Common myeloid progenitor, CD34-positive (primary cell): ENCODE measurements at regions not wholly inside any gene's neighbourhood (a gene's known extent, or its start where the extent isn't known, plus 50 kb on each side); places are given as distances from the start of the nearest gene placed in this dataset.

Experiments used
- CTCF ChIA-PET: fragments of 350-600 bp; sonication (Branson Sonifier 250); formaldehyde crosslinking; loops from one replicate; lab custom pipeline; 2021; ENCODE audit warnings: antibody characterized with exemption; lab: Charles Lee
- POLR2A ChIA-PET: fragments of 350-600 bp; sonication (Branson Sonifier 250); formaldehyde crosslinking; loops from one replicate; lab custom pipeline; 2021; ENCODE audit warnings: antibody characterized with exemption; lab: Charles Lee
- DNase-seq, 3 donors: peaks; one replicate each; pipeline versions ENCODE4 v3.0.0 to v3.0.0-alpha.2; 2013
- H3K27ac ChIP-seq, 2 experiments: 1 replicate in 1 of 2; 2 replicates in 1 of 2; pipeline ENCODE4 v1.7.0; 2013; ENCODE audit warnings: inconsistent platforms in 2 of 2, low read length in 2 of 2, mild to moderate bottlenecking in 2 of 2, low read depth in 1 of 2, moderate library complexity in 1 of 2; ENCODE audit not compliant: severe bottlenecking in 2 of 2, insufficient read depth in 1 of 2, poor library complexity in 1 of 2
- H3K27me3 ChIP-seq, 5 experiments: replicated peaks in 2 of 5; 1 replicate in 3 of 5; 2 replicates in 2 of 5; pipeline versions ENCODE4 v1.6.1 to v1.7.0; 2013; ENCODE audit warnings: low read length in 4 of 5, mild to moderate bottlenecking in 2 of 5, moderate library complexity in 2 of 5, inconsistent platforms in 1 of 5; ENCODE audit not compliant: insufficient read depth in 5 of 5, control insufficient read depth in 4 of 5
- H3K36me3 ChIP-seq, 4 experiments: 1 replicate in 2 of 4; 2 replicates in 2 of 4; pipeline versions ENCODE4 v1.6.1 to v1.7.0; 2013; ENCODE audit warnings: low read length in 3 of 4, control low read depth in 1 of 4, mild to moderate bottlenecking in 1 of 4; ENCODE audit not compliant: control insufficient read depth in 4 of 4, insufficient read depth in 4 of 4
- H3K4me1 ChIP-seq, 4 experiments: 1 replicate in 3 of 4; 2 replicates in 1 of 4; pipeline versions ENCODE4 v1.6.1 to v1.7.1; 2013; ENCODE audit warnings: low read length in 3 of 4, mild to moderate bottlenecking in 3 of 4, control low read depth in 1 of 4, inconsistent platforms in 1 of 4, moderate library complexity in 1 of 4; ENCODE audit not compliant: control insufficient read depth in 4 of 4, insufficient read depth in 4 of 4; ENCODE audit errors: control extremely low read depth in 1 of 4
- H3K4me3 ChIP-seq, 7 experiments: 1 replicate in 4 of 7; 2 replicates in 3 of 7; pipeline versions ENCODE4 v1.5.1 to v1.7.0; 2013; ENCODE audit warnings: mild to moderate bottlenecking in 7 of 7, low read length in 6 of 7, moderate library complexity in 6 of 7, inconsistent platforms in 2 of 7, low read depth in 2 of 7, control low read depth in 1 of 7; ENCODE audit not compliant: insufficient read depth in 4 of 7, control insufficient read depth in 1 of 7; ENCODE audit errors: extremely low read depth in 1 of 7
- H3K9me3 ChIP-seq, 5 experiments: 1 replicate in 4 of 5; 2 replicates in 1 of 5; pipeline versions ENCODE4 v1.6.1 to v1.7.1; 2013; ENCODE audit warnings: low read length in 4 of 5, mild to moderate bottlenecking in 2 of 5, inconsistent platforms in 1 of 5, low read depth in 1 of 5, moderate library complexity in 1 of 5; ENCODE audit not compliant: control insufficient read depth in 4 of 5, insufficient read depth in 2 of 5; ENCODE audit errors: control extremely low read depth in 1 of 5
- WGBS: methylation state at CpG from one replicate; pipeline ENCODE4 v1.1.5; 2013; ENCODE audit not compliant: insufficient coverage; 5-methylcytosine and 5-hydroxymethylcytosine counted together

DNA sequence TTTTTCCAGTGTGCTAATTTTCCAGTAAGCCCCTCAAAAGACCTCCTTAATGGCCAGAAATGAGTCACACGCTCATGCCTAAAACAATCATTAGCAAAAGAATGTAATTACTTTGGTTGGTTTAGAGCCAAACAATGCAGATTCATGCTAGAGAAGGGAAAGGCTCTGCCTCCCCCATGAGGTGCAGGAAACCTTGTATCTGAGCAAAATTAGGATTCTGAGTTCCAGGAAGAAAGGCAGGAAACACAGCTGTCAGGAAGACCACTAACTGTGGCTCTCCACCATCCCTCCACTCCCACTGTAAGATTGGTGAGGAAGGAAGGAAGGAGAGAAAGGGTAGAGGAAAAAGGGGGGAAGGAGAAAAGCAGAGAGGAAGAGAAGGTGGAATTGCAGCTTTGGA lies 104.9 kb upstream of the DHX15 start:
- Histone ChIP-seq H3K27me3 (peaks cover 0 to under 1% (median 0%) of the 10 kb centered on the region in 5 experiments), H3K4me1 (no peaks in the 10 kb centered on the region), H3K27ac (no peak overlapping the region), H3K9me3 (peaks cover 0 to 5% (median 0%) of the 10 kb centered on the region in 5 experiments), H3K36me3 (no peaks in the 10 kb centered on the region), H3K4me3 (no peak overlapping the region)
- POLR2A ChIA-PET = no interaction called here
- CTCF ChIA-PET = interaction anchor here (0.7 to 3.0 kb wide), 5 partner anchors 15 to 200 kb away, joined by 3 to 11 read pairs (median 3); no protein-coding TSS in a partner anchor
- 100% methylated on average over 1 of the region's 1 CpG for WGBS
- no peak for DNase-seq

DNA sequence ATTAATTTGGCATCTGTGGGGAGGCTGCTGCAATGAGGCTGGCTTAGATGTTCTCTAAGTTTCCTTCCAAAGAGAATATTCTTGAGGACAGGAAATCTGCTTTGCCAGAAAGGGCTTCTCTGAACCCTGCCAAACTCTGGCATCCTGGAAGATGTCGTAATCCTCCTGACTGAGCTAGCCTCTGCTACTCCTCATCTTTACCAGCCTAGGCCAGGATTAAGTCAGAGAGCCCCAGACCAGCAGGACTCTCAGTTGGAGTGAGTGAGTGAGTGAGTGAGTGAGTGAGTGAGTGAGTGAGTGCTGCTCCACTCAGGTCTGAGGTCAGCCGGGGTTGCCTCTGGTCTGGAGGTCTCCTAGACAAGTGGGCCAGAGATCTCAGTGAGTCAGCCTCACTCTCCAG lies 104.9 kb upstream of the SOD3 start:
- Histone ChIP-seq H3K4me1 (no peaks in the 10 kb centered on the region), H3K27ac (no peak overlapping the region), H3K4me3 (no peak overlapping the region), H3K9me3 (peaks cover 0 to 5% (median 0%) of the 10 kb centered on the region in 5 experiments), H3K27me3 (peaks cover 0 to 2% (median 0%) of the 10 kb centered on the region in 5 experiments), H3K36me3 (no peaks in the 10 kb centered on the region)
- ChIA-PET CTCF (interaction anchor here (3.0 kb wide), 1 partner anchor 201 kb away, joined by 11 read pairs; no protein-coding TSS in a partner anchor), POLR2A (no interaction called here)
- no peak for DNase-seq
- 100% methylated on average over 1 of the region's 2 CpGs for whole genome bisulfite sequencing

DNA sequence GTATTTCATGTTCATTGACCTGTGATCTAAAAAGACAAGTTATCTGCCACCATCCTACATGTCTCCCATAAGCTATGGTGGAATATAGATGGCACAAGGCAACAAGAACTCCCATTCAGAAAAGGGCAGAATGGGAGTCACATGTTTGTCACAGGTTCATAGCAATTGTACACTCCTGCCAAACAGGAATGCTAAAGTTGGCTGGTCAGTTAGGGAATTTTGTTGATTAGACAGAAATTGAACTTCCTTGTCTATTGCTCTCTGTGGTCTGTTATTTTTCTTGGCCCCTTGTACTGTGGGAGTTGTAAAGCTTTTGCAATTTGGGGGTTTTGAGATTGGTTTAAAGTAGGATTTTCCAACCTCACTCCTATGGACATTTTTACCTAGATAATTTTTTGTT lies 101.7 kb upstream of the SOD3 start:
- no peak for DNase-seq
- Histone ChIP-seq H3K9me3 (peaks cover 0 to 5% (median 0%) of the 10 kb centered on the region in 5 experiments), H3K27ac (no peak overlapping the region), H3K4me3 (no peak overlapping the region), H3K36me3 (no peaks in the 10 kb centered on the region), H3K27me3 (peaks cover 0 to 2% (median 0%) of the 10 kb centered on the region in 5 experiments), H3K4me1 (no peaks in the 10 kb centered on the region)
- CTCF ChIA-PET = no interaction called here
- POLR2A ChIA-PET = no interaction called here

DNA sequence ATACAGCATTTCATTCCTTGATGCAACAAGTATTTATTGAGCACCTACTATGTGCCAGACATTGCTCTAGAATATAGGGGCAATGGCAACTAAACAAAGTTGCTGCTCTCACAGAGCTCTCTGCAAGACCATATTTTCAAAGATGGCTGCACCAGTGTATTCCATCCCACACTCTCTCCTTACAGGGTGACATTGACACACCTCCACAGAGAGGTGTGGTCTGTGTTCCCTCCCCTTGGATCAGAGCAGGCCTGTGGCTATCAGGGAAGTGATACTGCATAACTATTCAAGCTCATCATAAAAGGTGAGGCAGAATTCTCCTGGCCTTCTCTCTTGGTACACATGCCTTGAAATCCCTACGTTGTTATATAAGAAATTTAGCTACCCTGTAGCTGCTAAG lies 95.3 kb upstream of the SOD3 start:
- Histone ChIP-seq H3K4me1 (no peaks in the 10 kb centered on the region), H3K27me3 (peaks cover 0 to 2% (median 0%) of the 10 kb centered on the region in 5 experiments), H3K4me3 (no peak overlapping the region), H3K9me3 (no peaks in the 10 kb centered on the region), H3K27ac (no peak overlapping the region), H3K36me3 (no peaks in the 10 kb centered on the region)
- ChIA-PET CTCF (no interaction called here), POLR2A (no interaction called here)
- WGBS = no CpG with 5 or more reads among the region's 1 CpG
- no peak for DNase-seq

DNA sequence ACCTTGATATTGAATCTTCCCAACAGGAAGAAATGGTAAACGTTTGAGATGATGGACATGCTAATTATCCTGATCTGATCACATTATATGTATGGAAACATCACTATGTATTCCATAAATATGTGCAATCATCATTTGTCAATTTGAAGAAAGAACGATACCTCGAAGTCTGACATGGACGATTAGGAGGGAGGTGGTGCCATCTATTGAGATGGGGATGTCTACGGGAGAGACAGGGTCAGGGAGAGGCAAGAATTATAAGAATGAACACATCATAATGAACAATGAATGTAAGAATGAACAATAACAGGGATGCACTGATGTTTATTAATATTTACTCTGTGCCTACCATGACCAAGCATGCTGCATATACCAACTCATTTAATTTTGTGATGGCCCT lies 93.7 kb upstream of the SOD3 start:
- ChIA-PET CTCF (no interaction called here), POLR2A (no interaction called here)
- no peak for DNase-seq
- Histone ChIP-seq H3K27me3 (peaks cover 0 to 2% (median 0%) of the 10 kb centered on the region in 5 experiments), H3K4me1 (no peaks in the 10 kb centered on the region), H3K36me3 (no peaks in the 10 kb centered on the region), H3K4me3 (no peak overlapping the region), H3K9me3 (no peaks in the 10 kb centered on the region), H3K27ac (no peak overlapping the region)
- WGBS = no CpG with 5 or more reads among the region's 5 CpGs

DNA sequence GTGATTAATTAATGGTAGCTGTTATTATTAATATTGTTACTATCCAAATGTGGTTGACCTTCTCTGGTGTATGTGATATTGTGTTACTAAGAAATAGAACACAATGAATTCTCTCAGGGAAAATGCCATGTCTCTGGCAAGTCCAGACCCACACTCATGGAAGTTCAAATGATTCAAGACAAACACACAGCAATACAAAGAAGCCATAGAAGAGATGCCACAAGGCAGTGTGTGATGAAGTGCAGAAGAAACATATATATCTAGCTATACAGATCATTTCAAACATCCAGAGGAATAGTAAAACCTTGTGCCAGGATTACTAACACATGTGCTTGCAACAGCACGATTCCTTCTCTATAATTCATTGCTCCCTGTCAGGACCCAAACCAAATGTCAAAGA lies 93.1 kb upstream of the SOD3 start:
- no peak for DNase-seq
- ChIA-PET POLR2A (no interaction called here), CTCF (interaction anchor here (0.9 to 1.3 kb wide), 3 partner anchors 10 to 234 kb away, joined by 3 to 4 read pairs (median 3); no protein-coding TSS in a partner anchor)
- Histone ChIP-seq H3K36me3 (no peaks in the 10 kb centered on the region), H3K27me3 (peaks cover 0 to 2% (median 0%) of the 10 kb centered on the region in 5 experiments), H3K4me3 (no peak overlapping the region), H3K27ac (no peak overlapping the region), H3K9me3 (peaks cover 0 to 5% (median 0%) of the 10 kb centered on the region in 5 experiments), H3K4me1 (no peaks in the 10 kb centered on the region)
- WGBS = no CpG with 5 or more reads among the region's 1 CpG

DNA sequence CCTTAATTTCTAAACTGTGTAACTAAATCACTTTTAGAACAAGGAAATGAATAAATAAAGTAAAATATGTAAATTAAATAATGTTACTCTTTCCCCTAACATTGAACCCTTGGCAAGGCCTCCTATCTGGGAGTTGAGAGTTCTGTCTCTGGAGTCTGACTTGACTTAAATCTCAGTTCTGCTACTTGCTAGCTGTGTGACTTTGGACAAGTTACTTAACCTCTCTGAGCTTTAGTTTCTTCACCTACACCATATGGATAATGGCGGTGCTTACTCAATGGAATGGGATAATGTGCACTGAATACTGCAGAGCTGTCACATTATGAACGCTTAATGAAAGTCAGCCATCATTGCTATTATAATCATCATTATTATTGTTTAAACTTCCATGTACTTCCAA lies 92.1 kb upstream of the SOD3 start:
- POLR2A ChIA-PET = no interaction called here
- no peak for DNase-seq
- no peaks in the 10 kb centered on the region for H3K4me1 ChIP-seq
- H3K27ac ChIP-seq = no peak overlapping the region
- CTCF ChIA-PET = interaction anchor here (0.9 to 1.4 kb wide), 4 partner anchors 11 to 235 kb away, joined by 3 to 4 read pairs (median 3); no protein-coding TSS in a partner anchor
- peaks cover 0 to 2% (median 0%) of the 10 kb centered on the region in 5 experiments for H3K27me3 ChIP-seq
- H3K9me3 ChIP-seq = peaks cover 0 to 5% (median 0%) of the 10 kb centered on the region in 5 experiments
- no CpG with 5 or more reads among the region's 2 CpGs for WGBS
- H3K36me3 ChIP-seq = no peaks in the 10 kb centered on the region
- H3K4me3 ChIP-seq = no peak overlapping the region
